Erythroblast (primary cell): ENCODE measurements at regions not wholly inside any gene's neighbourhood (a gene's known extent, or its start where the extent isn't known, plus 50 kb on each side); places are given as distances from the start of the nearest gene placed in this dataset.

Experiments
- GATA1 ChIP-seq: IDR thresholded peaks from 2 replicates; pipeline ENCODE4 v1.6.1; 2011; ENCODE audit warnings: low read depth, mild to moderate bottlenecking, control low read depth, low read length, moderate library complexity
- POLR2A ChIP-seq: IDR thresholded peaks from 2 replicates; pipeline ENCODE4 v1.6.1; 2011; ENCODE audit warnings: mild to moderate bottlenecking, low read length

DNA sequence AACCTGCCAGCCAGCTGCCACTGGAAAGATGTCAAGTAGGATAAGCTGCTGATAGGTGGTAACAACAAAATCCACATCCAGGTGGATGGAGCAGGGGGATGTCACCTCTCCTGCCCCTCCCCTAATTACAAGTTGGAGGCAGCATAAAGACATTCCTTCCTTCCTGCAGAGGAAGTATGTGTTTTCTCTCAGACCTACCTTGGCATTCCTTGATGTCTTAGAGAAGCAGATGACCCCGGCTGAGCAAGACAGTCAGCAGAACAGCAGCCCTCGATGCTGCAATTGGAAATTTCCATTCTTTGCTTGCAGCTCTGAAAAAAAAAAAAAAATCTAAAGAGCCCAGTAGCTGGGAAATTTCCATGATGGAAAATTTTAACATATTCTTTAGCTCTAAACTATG, 137.5 kb upstream of the MKLN1 start:
- TF ChIP-seq POLR2A: no peak
- no peak for TF ChIP-seq GATA1
